ENCODE measurements at regions not wholly inside any gene's neighbourhood (a gene's known extent, or its start where the extent isn't known, plus 50 kb on each side); places are given as distances from the start of the nearest gene placed in this dataset.

- DNase-seq (ENCODE audit: low read depth in 2 of 2) = no peak
Measured at GRCh38 chr9:16025627-16026026, 472.8 kb downstream of the CCDC171 start.

DNA sequence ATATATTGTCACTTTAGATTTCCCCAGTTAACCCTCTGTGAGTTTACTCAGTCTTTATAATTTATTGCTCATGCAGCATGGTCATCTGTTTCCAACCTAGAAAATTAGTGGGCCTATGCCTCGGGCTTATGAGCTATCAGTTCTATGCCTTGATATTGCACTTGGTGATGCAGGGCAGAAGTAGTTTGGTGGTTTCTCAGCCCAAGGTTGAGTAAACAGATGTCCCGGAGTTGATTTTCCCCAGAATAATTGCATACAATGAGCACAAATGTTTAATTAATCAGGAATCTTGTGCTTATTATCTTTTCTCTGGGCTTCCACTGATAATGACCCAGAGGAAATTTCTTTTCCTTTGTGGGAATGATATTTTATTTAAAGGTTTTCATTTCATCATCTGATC, 474.0 kb downstream of the CCDC171 start:
- no peak for DNase-seq (ENCODE audit: low read depth in 2 of 2)

DNA sequence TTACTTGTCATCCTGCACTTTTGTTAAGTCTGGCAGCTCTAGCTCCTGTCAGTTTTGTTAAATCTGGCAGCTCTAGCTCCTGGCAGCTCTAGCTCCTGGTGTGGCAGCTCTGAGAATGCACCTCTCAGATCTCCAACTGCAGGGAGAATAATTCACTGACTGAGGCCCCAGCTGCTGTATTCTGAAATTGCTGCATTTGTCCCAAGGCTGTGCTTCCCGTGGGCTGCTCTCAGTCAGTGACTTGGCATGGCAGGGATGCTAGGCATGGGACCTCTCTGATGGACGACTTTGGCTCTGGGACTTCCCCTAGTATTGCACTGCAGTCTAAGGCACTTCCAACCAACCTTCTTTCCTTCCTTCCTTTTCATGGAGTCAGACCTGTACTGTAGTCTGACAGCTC, 475.7 kb downstream of the CCDC171 start:
- DNase-seq (ENCODE audit: low read depth in 2 of 2) = no peak

DNA sequence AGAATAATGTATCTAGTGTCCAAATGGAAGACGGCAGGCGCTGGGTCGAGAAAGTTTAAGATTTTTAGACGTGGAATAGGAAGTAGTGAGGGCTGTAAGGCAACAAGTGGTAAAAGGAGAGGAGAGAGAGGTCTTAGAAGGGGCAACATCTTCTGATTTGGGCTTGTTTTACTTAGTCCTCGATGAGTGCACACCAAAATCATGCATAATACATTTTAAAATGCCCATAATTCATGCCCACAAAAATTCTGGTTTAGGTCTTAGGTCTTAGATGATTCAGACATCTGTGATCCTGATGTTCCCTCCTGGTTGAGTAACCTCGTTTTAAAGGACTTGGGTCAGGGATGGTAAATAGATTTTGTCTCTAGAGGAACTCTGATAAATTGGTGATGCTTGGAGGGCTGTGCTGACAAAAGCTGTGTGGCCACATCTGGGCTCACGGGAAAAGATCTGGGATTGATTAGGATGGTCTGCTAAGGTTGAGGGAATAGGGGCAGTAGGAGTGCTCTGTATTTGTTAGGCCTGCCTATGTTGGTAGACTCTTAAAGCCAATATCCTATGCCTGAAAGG, 476.3 kb downstream of the CCDC171 start:
- DNase-seq (ENCODE audit: low read depth in 2 of 2) = peak; percentile 53 to 66

DNA sequence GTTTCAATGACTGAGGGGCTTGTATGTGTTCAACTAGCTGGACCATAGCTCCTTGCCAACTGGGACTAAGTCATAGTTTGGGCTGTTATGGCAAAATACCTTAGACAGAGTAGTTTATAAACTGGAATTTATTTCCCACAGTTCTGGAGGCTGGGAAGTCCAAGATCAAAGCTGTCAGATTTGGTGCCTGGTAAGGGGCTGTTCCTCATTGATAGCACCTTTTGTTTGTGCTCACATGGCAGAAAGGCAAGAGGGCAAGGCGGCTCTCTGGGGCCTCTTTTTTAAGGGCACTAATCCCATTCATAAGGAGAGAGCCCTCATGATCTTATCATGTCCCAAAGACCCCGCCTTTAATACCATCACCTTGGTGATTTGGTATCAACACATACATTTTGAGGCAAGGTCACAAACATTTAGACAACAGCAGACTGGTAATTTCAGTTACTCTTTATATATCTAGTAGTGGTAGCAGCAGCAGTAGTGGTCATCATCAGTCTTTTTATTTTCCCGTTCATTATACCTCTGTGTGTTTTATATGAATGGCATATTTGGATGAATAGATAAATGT, 477.0 kb downstream of the CCDC171 start:
- no peak for DNase-seq (ENCODE audit: low read depth in 2 of 2)

GRCh38 chr9:16030528-16031185, 477.8 kb downstream of the CCDC171 start:
- peak; percentile 52 to 55 for DNase-seq (ENCODE audit: low read depth in 2 of 2)

- DNase-seq (ENCODE audit: low read depth in 2 of 2) = no peak
Measured at GRCh38 chr9:16031486-16031885, 478.6 kb downstream of the CCDC171 start.

GRCh38 chr9:16031971-16032370, 479.1 kb downstream of the CCDC171 start:
- no peak for DNase-seq (ENCODE audit: low read depth in 2 of 2)

DNA sequence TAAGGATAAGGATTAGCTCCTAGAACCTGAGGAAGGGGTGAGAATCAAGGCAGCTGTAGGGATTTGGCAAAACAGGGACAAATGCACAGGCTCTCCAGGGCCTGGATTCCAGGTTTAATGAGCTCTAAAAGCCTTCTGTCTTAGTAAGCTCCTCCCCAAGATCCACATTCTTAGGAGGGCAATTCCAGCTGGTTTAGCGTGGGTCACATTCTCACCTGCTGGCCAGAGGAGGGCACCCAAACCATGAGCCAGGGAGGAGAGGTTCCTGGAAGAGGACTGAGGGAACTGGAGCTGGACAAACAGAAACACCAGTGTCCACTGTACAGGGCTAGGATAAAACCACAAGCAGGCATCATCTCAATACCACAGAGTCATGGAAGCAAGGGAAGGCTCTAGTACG, 480.0 kb downstream of the CCDC171 start:
- DNase-seq (ENCODE audit: low read depth in 2 of 2) = no peak

DNA sequence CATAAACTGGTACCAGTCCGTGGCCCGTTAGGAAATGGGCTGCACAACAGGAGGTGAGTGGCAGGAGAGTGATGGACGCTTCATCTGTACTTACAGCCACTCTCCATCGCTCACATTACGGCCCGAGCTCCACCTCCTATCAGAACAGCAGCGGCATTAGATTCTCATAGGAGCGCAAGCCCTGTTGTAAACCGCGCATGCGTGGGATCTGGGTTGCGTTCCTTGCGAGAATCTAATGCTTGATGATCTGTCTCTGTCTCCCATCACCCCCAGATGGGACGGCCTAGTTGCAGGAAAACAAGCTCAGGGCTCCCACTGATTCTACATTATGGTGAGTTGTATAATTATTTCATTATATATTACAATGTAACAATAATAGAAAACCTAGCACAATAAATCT, 480.4 kb downstream of the CCDC171 start:
- no peak for DNase-seq (ENCODE audit: low read depth in 2 of 2)

GRCh38 chr9:16033921-16034691, 481.3 kb downstream of the CCDC171 start:
- no peak for DNase-seq (ENCODE audit: low read depth in 2 of 2)

GRCh38 chr9:16039218-16039987, 486.6 kb downstream of the CCDC171 start:
- no peak for DNase-seq (ENCODE audit: low read depth in 2 of 2)

DNA sequence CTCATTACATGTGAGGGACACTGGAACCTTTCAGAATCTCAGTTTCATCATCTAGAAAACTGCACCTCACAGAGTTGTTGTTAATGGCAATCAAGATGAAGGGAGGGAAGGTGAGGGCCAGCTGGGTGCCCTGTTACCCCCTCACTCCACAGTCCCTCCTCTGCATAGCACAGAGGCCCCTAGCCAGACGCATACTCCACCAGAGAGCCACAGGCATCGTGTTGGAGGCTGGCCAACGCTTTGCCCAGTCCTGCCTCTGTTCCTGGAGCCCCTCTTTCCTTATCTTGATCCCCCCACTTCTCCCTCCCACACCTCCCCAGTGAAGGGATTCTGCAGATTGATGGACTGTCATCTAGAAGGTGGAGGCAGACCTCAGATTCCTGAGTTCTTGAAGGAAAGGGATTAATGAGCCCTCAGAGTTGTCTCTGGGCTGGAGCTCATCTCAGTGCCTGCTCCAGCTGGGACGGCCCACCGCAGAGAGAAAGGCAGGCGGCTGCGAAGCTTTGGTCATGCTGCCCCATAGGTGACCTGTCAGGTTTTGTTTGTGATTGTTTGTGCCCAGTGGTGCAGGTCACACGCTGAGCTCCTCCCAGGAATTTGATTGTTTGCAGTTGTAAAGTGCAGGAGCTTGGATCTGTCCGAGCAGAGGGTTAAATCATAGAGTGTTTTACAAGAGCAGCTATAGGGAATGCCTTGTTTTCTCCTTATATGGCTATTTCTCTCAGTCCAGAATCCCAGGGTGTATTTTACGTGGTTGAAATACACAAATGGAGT, 487.3 kb downstream of the CCDC171 start:
- no peak for DNase-seq (ENCODE audit: low read depth in 2 of 2)

DNA sequence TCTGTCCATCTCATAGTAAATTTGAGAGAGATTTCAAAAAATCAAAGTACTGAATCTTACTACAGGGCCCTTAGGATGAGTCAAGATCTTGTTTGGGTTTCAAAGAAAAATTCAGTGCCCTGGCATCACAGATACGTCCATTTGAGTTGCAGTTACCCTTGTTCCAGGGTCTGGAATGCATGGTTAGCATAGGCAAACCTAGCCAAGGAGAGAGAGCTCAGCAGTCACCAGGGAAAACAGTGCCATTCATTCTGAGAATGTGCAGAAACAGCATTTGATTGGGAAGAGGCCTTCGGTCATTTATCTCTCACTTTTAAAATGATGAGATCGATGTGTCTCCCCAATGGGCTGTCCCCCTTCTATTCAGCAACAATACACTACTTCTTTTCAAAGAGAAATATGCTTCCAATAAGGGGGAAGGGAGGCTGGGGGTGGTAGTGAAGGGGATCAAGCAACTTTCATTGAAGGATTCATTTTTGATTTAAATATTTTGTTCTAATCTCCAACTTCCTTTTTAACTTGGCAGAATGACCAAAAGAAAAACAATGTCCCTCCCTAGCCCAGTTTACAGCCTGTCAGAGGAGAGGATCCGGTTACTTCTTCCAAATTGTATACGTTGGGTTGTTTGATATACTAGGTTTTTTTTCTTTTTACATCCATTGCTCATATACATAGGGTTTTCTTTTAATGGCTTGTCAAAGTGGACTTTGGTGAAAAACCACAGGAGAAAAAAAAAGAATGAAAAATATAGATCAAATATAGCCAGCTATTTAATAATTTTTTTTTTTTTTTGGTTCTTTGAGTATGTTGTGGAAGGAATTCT, 491.1 kb downstream of the CCDC171 start:
- no peak for DNase-seq (ENCODE audit: low read depth in 2 of 2)

GRCh38 chr9:16044579-16044881, 491.7 kb downstream of the CCDC171 start:
- DNase-seq (ENCODE audit: low read depth in 2 of 2) = no peak

- no peak for DNase-seq (ENCODE audit: low read depth in 2 of 2)
Measured at GRCh38 chr9:16045651-16046280, 492.9 kb downstream of the CCDC171 start.

GRCh38 chr9:16046713-16047112, 493.9 kb downstream of the CCDC171 start:
- DNase-seq (ENCODE audit: low read depth in 2 of 2) = no peak

GRCh38 chr9:16048129-16048528, 495.3 kb downstream of the CCDC171 start:
- no peak for DNase-seq (ENCODE audit: low read depth in 2 of 2)

DNA sequence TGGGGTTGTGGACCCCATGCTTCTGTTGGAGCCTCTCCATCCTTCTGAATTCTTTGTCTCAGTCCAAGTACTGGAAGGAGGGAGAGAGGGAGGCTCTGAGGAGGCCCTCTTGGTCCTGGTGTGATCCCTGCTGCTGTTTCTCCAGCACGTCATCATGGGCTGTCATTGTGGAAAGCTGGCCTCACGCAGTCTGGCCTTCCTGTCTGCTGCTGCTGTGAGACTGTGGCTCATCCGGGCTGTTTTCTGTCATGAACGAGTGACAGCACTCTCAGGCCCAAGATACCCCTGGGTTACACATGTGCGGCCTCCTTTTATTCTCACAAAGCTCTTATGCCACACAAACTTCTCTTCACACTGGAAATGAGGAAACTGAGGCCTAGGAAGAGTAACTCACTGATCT, 499.3 kb downstream of the CCDC171 start:
- DNase-seq (ENCODE audit: low read depth in 2 of 2) = no peak
